Ectodermal cell (in vitro differentiated cells): ENCODE measurements at regions not wholly inside any gene's neighbourhood (a gene's known extent, or its start where the extent isn't known, plus 50 kb on each side); places are given as distances from the start of the nearest gene placed in this dataset.

Experiments
- H3K27ac ChIP-seq: 2 replicates; pipeline ENCODE4 v1.7.0; 2013; ENCODE audit warnings: mild to moderate bottlenecking, low read depth, low read length; ENCODE audit not compliant: insufficient read depth, poor library complexity, severe bottlenecking
- H3K27me3 ChIP-seq: 2 replicates; pipeline ENCODE4 v1.7.0; 2013; ENCODE audit warnings: mild to moderate bottlenecking, low read length; ENCODE audit not compliant: insufficient read depth, control insufficient read depth, poor library complexity, severe bottlenecking
- H3K36me3 ChIP-seq: one replicate; pipeline ENCODE4 v1.7.0; 2013; ENCODE audit warnings: low read length; ENCODE audit not compliant: control insufficient read depth, insufficient read depth
- H3K4me1 ChIP-seq: one replicate; pipeline ENCODE4 v1.7.0; 2013; ENCODE audit warnings: low read length; ENCODE audit not compliant: control insufficient read depth, insufficient read depth
- H3K4me3 ChIP-seq: 2 replicates; pipeline ENCODE4 v1.7.0; 2013; ENCODE audit warnings: low read depth, low read length, control low read depth; ENCODE audit not compliant: insufficient read depth
- H3K9me3 ChIP-seq: 2 replicates; pipeline ENCODE4 v1.7.0; 2013; ENCODE audit warnings: mild to moderate bottlenecking, low read length, moderate library complexity; ENCODE audit not compliant: control insufficient read depth
- WGBS, 2 experiments: methylation state at CpG; one replicate each; pipeline ENCODE4 v1.1.7; 2013; ENCODE audit warnings: missing lambda C conversion rate in 2 of 2; 5-methylcytosine and 5-hydroxymethylcytosine counted together

DNA sequence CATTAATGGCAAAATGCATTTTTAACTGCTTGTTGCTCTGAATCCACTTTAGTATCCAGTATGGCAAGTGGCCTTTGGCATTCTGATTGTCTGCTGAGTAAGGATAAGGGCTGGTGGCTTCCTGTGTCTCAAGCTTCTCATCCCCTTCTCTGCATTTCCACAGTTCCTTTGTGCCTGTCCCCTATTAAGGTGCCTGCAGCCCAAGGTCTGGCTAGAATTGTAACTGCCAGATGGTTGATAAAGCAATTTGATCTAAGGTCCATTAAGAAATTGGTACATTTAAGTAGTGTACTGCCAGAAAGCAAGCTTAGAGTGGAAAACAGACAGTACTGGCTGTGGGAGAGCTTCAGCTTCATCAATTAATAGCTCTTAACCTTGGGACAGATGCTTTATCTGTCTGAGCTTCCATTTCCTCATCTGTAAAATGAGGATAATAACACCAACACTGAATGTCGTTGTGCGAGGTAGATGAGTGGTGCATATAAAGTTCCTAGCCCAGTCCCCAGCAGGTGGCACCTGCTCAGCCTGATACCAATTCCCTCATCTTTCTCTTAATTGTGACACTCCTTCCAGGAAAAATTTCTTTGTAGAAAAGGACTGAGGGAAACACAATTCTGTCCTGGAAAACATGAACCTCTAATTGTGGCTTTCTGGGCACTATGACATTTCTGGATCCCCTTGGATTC lies 570.6 kb upstream of the GCFC2 start:
- Histone ChIP-seq H3K27me3 (no peaks in the 10 kb centered on the region), H3K36me3 (no peaks in the 10 kb centered on the region), H3K4me1 (no peaks in the 10 kb centered on the region), H3K9me3 (no peaks in the 10 kb centered on the region), H3K27ac (no peak overlapping the region), H3K4me3 (no peak overlapping the region)
- WGBS, 2 experiments, result 89 to 94% methylated on average over 2 of the region's 2 CpGs

DNA sequence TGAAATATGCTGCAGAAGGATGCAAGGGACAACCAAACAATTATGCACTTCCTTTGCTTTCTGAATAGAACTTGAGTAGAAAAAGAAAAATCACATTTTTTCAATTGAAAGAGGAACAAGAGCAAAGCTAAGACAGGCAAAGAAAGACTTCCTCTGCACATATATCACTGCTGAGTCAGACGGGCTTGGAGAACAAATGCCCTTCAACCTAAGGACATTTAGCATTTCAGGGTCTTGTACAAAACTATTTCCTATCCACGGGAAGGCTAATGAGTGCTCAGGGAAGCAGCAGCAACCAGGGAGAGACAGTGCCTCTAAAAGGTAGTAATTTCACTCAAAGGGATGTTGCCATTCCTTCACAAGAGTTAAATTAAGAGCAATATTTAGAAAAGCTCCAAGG lies 570.0 kb upstream of the GCFC2 start:
- Histone ChIP-seq H3K27ac (no peak overlapping the region), H3K36me3 (no peaks in the 10 kb centered on the region), H3K4me1 (no peaks in the 10 kb centered on the region), H3K4me3 (no peak overlapping the region), H3K27me3 (no peaks in the 10 kb centered on the region), H3K9me3 (no peaks in the 10 kb centered on the region)
- 60 to 84% methylated on average over 2 of the region's 2 CpGs for WGBS, 2 experiments

DNA sequence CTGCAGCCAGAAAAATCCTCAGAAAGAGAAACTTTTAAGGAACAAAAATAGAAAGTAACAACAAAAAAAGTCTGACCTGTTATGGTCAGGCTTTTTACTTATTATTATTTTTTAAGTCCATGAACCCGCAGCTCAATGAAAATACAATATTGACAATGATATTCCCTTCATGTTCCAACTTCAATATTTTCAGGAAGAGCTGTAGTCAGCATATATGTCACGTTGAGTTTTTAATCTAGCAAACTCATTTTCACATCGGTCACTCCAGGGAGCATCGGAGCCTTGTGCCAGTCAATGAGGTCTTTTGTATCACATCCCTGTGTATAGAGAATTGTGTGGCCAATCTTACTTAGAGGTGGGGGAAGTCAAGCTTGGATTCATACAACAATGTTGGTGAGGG lies 568.4 kb upstream of the GCFC2 start:
- WGBS, 2 experiments, result 80 to 84% methylated on average over 4 of the region's 4 CpGs
- Histone ChIP-seq H3K9me3 (no peaks in the 10 kb centered on the region), H3K4me3 (no peak overlapping the region), H3K27me3 (no peaks in the 10 kb centered on the region), H3K27ac (no peak overlapping the region), H3K4me1 (no peaks in the 10 kb centered on the region), H3K36me3 (no peaks in the 10 kb centered on the region)

DNA sequence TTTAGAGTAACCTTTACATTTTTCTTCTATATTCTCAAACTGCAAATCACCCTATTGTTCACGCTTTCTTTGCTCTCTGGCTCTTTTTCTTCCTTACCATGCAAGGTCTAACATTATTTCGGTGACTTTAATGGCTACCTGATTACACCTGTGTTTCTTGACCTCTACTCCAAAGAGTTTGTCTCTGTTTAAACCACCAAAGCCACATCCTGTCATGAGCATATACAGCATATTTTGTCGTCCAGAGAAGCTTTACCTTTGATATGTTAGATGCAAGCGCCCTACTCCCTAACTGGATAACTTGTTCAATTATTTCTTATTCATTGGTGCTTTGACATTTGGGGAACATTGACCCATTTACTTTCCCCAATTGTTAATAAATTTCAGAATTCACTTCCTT lies 565.1 kb upstream of the GCFC2 start:
- H3K9me3 ChIP-seq, result no peaks in the 10 kb centered on the region
- H3K27ac ChIP-seq, result no peak overlapping the region
- 94 to 98% methylated on average over 4 of the region's 4 CpGs for WGBS, 2 experiments
- H3K27me3 ChIP-seq, result no peaks in the 10 kb centered on the region
- H3K4me1 ChIP-seq, result no peaks in the 10 kb centered on the region
- H3K36me3 ChIP-seq, result no peaks in the 10 kb centered on the region
- H3K4me3 ChIP-seq, result no peak overlapping the region

DNA sequence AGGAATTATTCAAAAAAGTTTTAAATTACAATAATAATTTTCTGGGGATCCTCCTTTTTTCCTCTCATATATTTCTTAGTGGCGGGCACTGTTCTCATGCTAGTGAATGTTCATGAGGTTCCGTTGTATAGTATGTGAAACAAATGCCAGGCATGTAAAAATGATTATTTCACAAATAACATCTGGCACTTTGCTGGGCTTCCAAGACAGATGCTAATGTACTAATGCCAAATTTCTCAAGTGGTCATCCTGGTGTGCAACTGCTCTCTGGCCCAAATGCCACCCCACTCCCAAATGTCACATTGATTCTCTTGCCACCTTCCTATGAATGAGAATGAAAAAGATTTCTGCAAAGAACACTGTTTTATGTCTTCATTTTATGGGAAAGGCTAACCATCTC lies 564.0 kb upstream of the GCFC2 start:
- H3K9me3 ChIP-seq, result no peaks in the 10 kb centered on the region
- H3K27me3 ChIP-seq, result no peaks in the 10 kb centered on the region
- no peaks in the 10 kb centered on the region for H3K36me3 ChIP-seq
- H3K27ac ChIP-seq, result no peak overlapping the region
- no peak overlapping the region for H3K4me3 ChIP-seq
- 92% methylated on average over 2 of the region's 2 CpGs; no CpG with 5 or more reads in 1 of the 2 experiments for WGBS, 2 experiments
- no peaks in the 10 kb centered on the region for H3K4me1 ChIP-seq

DNA sequence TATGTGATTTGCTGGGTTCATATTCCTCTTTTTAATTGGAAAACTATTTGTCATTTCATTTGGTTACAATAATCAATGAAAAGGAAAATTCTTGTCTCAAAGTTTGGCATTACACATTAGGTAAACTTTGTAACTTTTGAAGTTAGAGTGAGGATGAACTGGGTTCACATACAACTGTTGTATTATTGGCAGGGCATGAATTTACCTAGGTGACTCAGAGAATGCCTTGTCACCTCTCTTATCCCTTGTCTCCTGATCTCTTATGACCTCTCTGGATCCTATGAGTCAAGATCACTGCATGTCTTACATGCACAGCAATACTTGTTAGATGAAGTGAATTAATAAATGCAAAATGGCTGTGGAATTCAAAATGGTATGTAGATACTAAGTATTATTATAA lies 563.4 kb upstream of the GCFC2 start:
- no peak overlapping the region for H3K27ac ChIP-seq
- no peaks in the 10 kb centered on the region for H3K36me3 ChIP-seq
- H3K9me3 ChIP-seq, result no peaks in the 10 kb centered on the region
- no peaks in the 10 kb centered on the region for H3K27me3 ChIP-seq
- H3K4me3 ChIP-seq, result no peak overlapping the region
- peaks cover under 1% of the 10 kb centered on the region for H3K4me1 ChIP-seq

DNA sequence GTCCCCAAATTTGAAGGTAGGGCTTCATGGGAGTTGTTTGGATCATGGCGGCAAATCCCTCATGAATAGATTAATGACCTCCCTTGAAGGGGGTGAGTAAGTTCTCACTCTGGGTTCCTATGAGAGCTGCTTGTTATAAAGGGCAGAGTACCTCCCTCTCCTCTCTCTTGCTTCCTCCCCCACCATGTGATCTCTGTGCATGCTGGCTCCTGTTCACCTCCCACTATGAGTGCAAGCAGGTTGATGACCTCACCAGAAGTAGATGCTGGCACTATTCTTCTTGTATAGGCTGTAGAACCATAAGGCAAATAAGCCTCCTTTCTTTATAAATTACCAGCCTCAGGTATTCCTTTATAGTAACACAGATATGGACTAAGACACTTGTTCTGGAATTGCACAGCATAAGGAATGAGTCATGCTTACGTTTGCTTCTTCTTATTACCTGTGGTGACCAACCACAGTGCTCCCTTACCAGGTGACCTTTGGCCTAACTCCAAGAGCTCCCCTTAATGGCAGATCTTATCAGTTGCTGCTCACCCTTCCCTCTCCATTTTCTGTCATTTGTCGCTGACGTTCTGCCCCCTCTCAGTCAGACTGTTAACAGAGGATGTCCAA lies 559.5 kb upstream of the GCFC2 start:
- Histone ChIP-seq H3K27ac (no peak overlapping the region), H3K4me3 (no peak overlapping the region), H3K27me3 (no peaks in the 10 kb centered on the region), H3K4me1 (peaks cover 9% of the 10 kb centered on the region), H3K36me3 (no peaks in the 10 kb centered on the region), H3K9me3 (no peaks in the 10 kb centered on the region)
- 90 to 93% methylated on average over 4 of the region's 4 CpGs for WGBS, 2 experiments

DNA sequence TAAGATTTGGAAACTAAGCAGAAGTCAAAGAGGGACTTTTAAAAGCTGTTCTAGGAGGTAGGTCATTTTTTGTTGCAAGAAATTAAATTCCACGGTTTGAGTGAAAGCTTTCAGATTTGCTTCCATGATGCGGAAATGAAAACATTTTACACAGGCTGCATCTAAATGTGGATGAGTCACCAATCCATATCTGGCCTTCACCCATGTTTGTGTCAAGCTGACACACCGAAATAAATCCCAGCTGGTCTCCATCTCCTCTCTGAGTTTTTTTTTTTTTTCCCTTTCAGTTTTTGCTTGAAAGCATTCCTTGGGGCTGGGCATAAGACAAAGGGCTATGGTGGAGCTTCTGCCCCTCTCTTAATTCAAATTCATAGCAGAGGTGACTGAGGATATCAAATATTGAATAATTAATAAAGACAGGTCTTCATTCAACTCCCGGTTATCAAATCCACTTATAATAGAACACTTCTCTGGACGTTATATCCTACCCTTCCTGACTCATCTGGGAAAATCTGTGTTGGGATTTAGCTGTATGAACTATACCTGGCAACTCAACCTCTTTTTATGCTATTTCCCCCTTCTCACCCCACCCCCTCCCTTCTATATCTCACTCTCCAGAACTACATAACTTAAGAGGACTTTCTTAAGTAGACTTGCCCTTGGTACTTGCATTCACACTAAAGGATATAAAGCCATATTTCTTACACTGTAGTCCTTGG lies 558.3 kb upstream of the GCFC2 start:
- H3K9me3 ChIP-seq, result no peaks in the 10 kb centered on the region
- peaks cover 9% of the 10 kb centered on the region for H3K4me1 ChIP-seq
- H3K27me3 ChIP-seq, result no peaks in the 10 kb centered on the region
- no peak overlapping the region for H3K4me3 ChIP-seq
- H3K36me3 ChIP-seq, result no peaks in the 10 kb centered on the region
- H3K27ac ChIP-seq, result no peak overlapping the region
- 83 to 88% methylated on average over 4 to 5 of the region's 5 CpGs for WGBS, 2 experiments

DNA sequence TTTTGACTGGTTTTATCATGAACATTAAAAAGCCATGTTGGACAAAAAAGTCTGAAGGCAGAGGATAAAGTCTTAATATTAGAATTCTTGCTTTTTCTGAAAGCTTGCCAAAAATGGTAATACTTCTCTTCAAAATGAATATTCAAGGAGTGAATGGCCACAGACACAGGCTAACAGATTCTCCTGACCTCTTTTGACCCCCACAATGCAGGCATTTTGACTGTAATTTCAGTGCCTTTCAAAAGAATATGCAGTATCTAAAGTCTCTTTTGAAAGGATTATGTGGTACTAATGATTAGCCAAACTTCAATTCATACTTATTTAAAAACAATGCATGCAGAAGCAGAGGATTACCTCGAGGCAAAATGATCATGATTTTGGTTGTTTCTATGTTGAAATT lies 557.8 kb upstream of the GCFC2 start:
- H3K27ac ChIP-seq, result no peak overlapping the region
- WGBS, 2 experiments, result 80% methylated on average over 1 of the region's 1 CpG
- no peaks in the 10 kb centered on the region for H3K27me3 ChIP-seq
- no peaks in the 10 kb centered on the region for H3K9me3 ChIP-seq
- peaks cover 9% of the 10 kb centered on the region for H3K4me1 ChIP-seq
- no peak overlapping the region for H3K4me3 ChIP-seq
- H3K36me3 ChIP-seq, result no peaks in the 10 kb centered on the region

DNA sequence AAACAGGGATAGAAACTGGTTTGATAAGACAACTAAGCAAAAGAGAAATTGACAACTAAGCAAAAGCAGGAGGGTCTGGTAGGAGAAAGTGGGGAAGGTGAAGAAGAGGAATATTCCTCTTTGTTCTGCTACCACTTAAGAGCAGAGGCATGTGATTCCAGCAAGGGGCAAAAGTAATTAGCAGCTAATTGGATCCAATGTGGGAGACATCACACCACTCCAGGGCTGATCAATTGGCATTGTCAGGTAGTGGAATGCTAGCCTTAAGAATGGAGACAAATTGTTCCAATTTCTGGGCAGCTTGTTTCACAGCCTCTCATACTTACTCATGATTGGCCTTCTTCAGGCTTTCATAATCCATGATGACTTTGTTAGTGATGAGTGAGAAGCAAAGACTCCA lies 547.1 kb upstream of the GCFC2 start:
- Histone ChIP-seq H3K36me3 (no peaks in the 10 kb centered on the region), H3K4me1 (no peaks in the 10 kb centered on the region), H3K27ac (no peak overlapping the region), H3K9me3 (no peaks in the 10 kb centered on the region), H3K4me3 (no peak overlapping the region), H3K27me3 (no peaks in the 10 kb centered on the region)
